ENCODE measurements at regions not wholly inside any gene's neighbourhood (a gene's known extent, or its start where the extent isn't known, plus 50 kb on each side); places are given as distances from the start of the nearest gene placed in this dataset.

GRCh38 chr14:89521988-89522387, 105.0 kb upstream of the FOXN3 start:
- peaks cover 8% of the 10 kb centered on the region for H3K79me2 ChIP-seq (ENCODE audit: insufficient read depth, low read length)
- FAIRE-seq = no peak
- no peak overlapping the region for H3K4me3 Mint-ChIP-seq (ENCODE audit: unreplicated experiment)

GRCh38 chr14:89519040-89519439, 102.0 kb upstream of the FOXN3 start:
- DNase-seq (ENCODE audit: low read depth) (no peak), FAIRE-seq (no peak)
- no peaks in the 10 kb centered on the region for H3K36me3 ChIP-seq (ENCODE audit: insufficient read depth, low read length)
- no peaks in the 10 kb centered on the region for H3K9me3 Mint-ChIP-seq (ENCODE audit: unreplicated experiment)
- no peak overlapping the region for H3K4me2 ChIP-seq (ENCODE audit: low read length)
- no peaks in the 10 kb centered on the region for H3K27me3 Mint-ChIP-seq (ENCODE audit: low read depth, unreplicated experiment)
- no peaks in the 10 kb centered on the region for H4K20me1 ChIP-seq (ENCODE audit: insufficient read depth, low read length)
- H2AFZ ChIP-seq (ENCODE audit: low read depth, low read length) = no peak overlapping the region
- H3K4me1 Mint-ChIP-seq (ENCODE audit: low read depth, unreplicated experiment) = peaks cover 3% of the 10 kb centered on the region
- H3K9ac ChIP-seq (ENCODE audit: low read length) = no peak overlapping the region
- peaks cover 3% of the 10 kb centered on the region for H3K9me3 ChIP-seq (ENCODE audit: insufficient read depth, low read depth, low read length)
- TF ChIP-seq CTCF (IDR thresholded peaks at IDR 0.05; ENCODE audit: insufficient read depth, low read depth, low read length) (no peak), EZH2 (IDR thresholded peaks at IDR 0.05; ENCODE audit: insufficient read depth, low read length) (no peak)
- no peak overlapping the region for H3K4me3 Mint-ChIP-seq (ENCODE audit: unreplicated experiment)
- H3K27ac Mint-ChIP-seq (ENCODE audit: unreplicated experiment) = no peak overlapping the region
- H3K27ac ChIP-seq (ENCODE audit: low read depth, low read length) = no peak overlapping the region
- no peaks in the 10 kb centered on the region for H3K4me1 ChIP-seq (ENCODE audit: insufficient read depth, low read length)
- no peak overlapping the region for H3K4me3 ChIP-seq (ENCODE audit: insufficient read depth, low read depth, low read length)
- H3K27me3 ChIP-seq (ENCODE audit: insufficient read depth, low read length) = no peaks in the 10 kb centered on the region
- peaks cover 9% of the 10 kb centered on the region for H3K79me2 ChIP-seq (ENCODE audit: insufficient read depth, low read length)
- peaks cover 18% of the 10 kb centered on the region for H3K36me3 Mint-ChIP-seq (ENCODE audit: low read depth, unreplicated experiment)

More at GRCh38 chr14:89521988-89522387, 105.0 kb upstream of the FOXN3 start:
- Histone ChIP-seq H3K4me1 (ENCODE audit: insufficient read depth, low read length) (no peaks in the 10 kb centered on the region), H3K9ac (ENCODE audit: low read length) (no peak overlapping the region), H3K4me3 (ENCODE audit: insufficient read depth, low read depth, low read length) (no peak overlapping the region), H3K36me3 (ENCODE audit: insufficient read depth, low read length) (no peaks in the 10 kb centered on the region), H3K27me3 (ENCODE audit: insufficient read depth, low read length) (no peaks in the 10 kb centered on the region), H4K20me1 (ENCODE audit: insufficient read depth, low read length) (no peaks in the 10 kb centered on the region), H2AFZ (ENCODE audit: low read depth, low read length) (no peak overlapping the region), H3K4me2 (ENCODE audit: low read length) (no peak overlapping the region), H3K9me3 (ENCODE audit: insufficient read depth, low read depth, low read length) (peaks cover 3% of the 10 kb centered on the region), H3K27ac (ENCODE audit: low read depth, low read length) (no peak overlapping the region)
- Mint-ChIP-seq H3K27ac (ENCODE audit: unreplicated experiment) (no peak overlapping the region), H3K4me1 (ENCODE audit: low read depth, unreplicated experiment) (peaks cover 10% of the 10 kb centered on the region), H3K27me3 (ENCODE audit: low read depth, unreplicated experiment) (no peaks in the 10 kb centered on the region), H3K36me3 (ENCODE audit: low read depth, unreplicated experiment) (peaks cover 10% of the 10 kb centered on the region), H3K9me3 (ENCODE audit: unreplicated experiment) (no peaks in the 10 kb centered on the region)
- no peak for DNase-seq (ENCODE audit: low read depth)
- TF ChIP-seq CTCF (IDR thresholded peaks at IDR 0.05; ENCODE audit: insufficient read depth, low read depth, low read length) (no peak), EZH2 (IDR thresholded peaks at IDR 0.05; ENCODE audit: insufficient read depth, low read length) (no peak)

- no peaks in the 10 kb centered on the region for H3K27me3 Mint-ChIP-seq (ENCODE audit: low read depth, unreplicated experiment)
- H3K27me3 ChIP-seq (ENCODE audit: insufficient read depth, low read length) = no peaks in the 10 kb centered on the region
- peaks cover 20% of the 10 kb centered on the region for H3K36me3 Mint-ChIP-seq (ENCODE audit: low read depth, unreplicated experiment)
- H3K9me3 ChIP-seq (ENCODE audit: insufficient read depth, low read depth, low read length) = no peaks in the 10 kb centered on the region
- no peaks in the 10 kb centered on the region for H3K4me1 ChIP-seq (ENCODE audit: insufficient read depth, low read length)
- H3K27ac Mint-ChIP-seq (ENCODE audit: unreplicated experiment) = no peak overlapping the region
- H4K20me1 ChIP-seq (ENCODE audit: insufficient read depth, low read length) = no peaks in the 10 kb centered on the region
- H3K4me2 ChIP-seq (ENCODE audit: low read length) = no peak overlapping the region
- no peak overlapping the region for H3K27ac ChIP-seq (ENCODE audit: low read depth, low read length)
- H2AFZ ChIP-seq (ENCODE audit: low read depth, low read length) = no peak overlapping the region
- DNase-seq (ENCODE audit: low read depth) = no peak
- H3K4me3 ChIP-seq (ENCODE audit: insufficient read depth, low read depth, low read length) = no peak overlapping the region
- TF ChIP-seq CTCF (IDR thresholded peaks at IDR 0.05; ENCODE audit: insufficient read depth, low read depth, low read length) (no peak), EZH2 (IDR thresholded peaks at IDR 0.05; ENCODE audit: insufficient read depth, low read length) (no peak)
- H3K9me3 Mint-ChIP-seq (ENCODE audit: unreplicated experiment) = no peaks in the 10 kb centered on the region
- no peak overlapping the region for H3K9ac ChIP-seq (ENCODE audit: low read length)
- no peak overlapping the region for H3K4me3 Mint-ChIP-seq (ENCODE audit: unreplicated experiment)
- peaks cover 21% of the 10 kb centered on the region for H3K79me2 ChIP-seq (ENCODE audit: insufficient read depth, low read length)
- no peaks in the 10 kb centered on the region for H3K36me3 ChIP-seq (ENCODE audit: insufficient read depth, low read length)
- H3K4me1 Mint-ChIP-seq (ENCODE audit: low read depth, unreplicated experiment) = peaks cover 5% of the 10 kb centered on the region
- FAIRE-seq = no peak
These were observed 99.1 kb upstream of the FOXN3 start for GRCh38 chr14:89516173-89516572.
